ENCODE measurements at regions not wholly inside any gene's neighbourhood (a gene's known extent, or its start where the extent isn't known, plus 50 kb on each side); places are given as distances from the start of the nearest gene placed in this dataset.

DNA sequence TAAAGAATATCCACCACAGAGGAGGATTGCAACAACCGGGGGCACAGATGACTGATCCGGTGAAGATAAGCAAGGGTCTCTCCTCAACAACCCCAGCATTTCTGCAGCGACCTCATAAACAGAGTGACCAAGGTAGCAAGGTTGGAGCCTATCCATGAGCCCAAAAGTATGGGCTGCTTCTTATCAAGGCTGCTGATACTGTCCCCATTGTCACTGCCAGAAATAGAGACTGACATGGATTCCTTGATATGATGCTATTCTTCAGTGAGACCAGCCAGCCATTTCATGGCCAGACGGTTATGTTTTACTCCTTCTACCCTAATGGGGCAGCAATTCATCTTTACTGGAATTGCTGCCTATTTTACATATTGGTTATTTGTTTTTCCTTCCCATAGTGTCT is 61.9 kb upstream of the ARHGAP5 start:
- H3K36me3 Mint-ChIP-seq (ENCODE audit: low read depth): no peaks in the 10 kb centered on the region
- no peak overlapping the region for H3K4me3 Mint-ChIP-seq
- H3K27me3 Mint-ChIP-seq: no peaks in the 10 kb centered on the region
- DNase-seq: no peak
- POLR2A ChIA-PET: no interaction called here
- H3K4me1 Mint-ChIP-seq: no peaks in the 10 kb centered on the region
- no peaks in the 10 kb centered on the region for H3K9me3 Mint-ChIP-seq
- CTCF ChIA-PET: no interaction called here
- no peak overlapping the region for H3K27ac Mint-ChIP-seq

GRCh38 chr14:32017587-32017986 is 59.5 kb upstream of the ARHGAP5 start:
- no peak for DNase-seq
- Mint-ChIP-seq H3K27me3 (no peaks in the 10 kb centered on the region), H3K36me3 (ENCODE audit: low read depth) (no peaks in the 10 kb centered on the region), H3K27ac (no peak overlapping the region), H3K4me3 (no peak overlapping the region), H3K9me3 (no peaks in the 10 kb centered on the region), H3K4me1 (no peaks in the 10 kb centered on the region)
- ChIA-PET CTCF (interaction anchor here (1.0 kb wide), 1 partner anchor 91 kb away, joined by 3 read pairs; no protein-coding TSS in a partner anchor), POLR2A (no interaction called here)

DNA sequence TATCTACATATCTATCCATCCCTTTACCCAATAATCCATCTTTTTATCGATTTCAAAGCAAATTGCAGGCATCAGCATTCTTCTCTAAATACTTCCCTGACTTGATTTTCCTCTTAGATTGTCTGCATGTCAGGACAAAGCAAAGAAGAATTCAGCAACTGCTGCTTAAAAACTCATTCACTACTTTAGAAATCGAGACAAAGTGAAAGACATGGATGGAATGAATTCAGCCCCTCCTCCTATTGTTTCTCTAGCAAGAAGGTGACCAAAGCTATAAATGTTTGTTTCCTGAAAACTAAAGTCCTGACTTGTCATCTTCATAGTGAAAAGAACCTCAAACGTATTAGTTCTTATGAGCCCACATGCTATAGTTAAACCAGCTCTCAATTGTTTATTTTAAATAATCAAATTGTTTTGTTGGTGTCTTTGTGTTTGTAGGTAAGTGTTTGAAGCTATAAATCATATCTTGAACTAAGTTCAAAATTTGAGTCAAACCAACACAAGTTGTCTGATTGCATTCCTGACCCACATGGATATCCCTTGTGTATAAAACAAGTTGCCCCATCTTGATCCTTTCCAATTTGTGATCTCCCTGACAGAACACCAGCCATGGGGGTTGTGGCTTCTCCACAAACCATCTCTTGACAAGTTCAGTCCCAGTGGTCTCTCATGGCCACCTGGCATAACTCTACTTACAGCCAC is 58.6 kb upstream of the ARHGAP5 start:
- Mint-ChIP-seq H3K4me3 (no peak overlapping the region), H3K27ac (no peak overlapping the region)
- CTCF ChIA-PET: interaction anchor here (1.0 kb wide), 1 partner anchor 92 kb away, joined by 3 read pairs; no protein-coding TSS in a partner anchor

GRCh38 chr14:32019276-32019675 is 57.8 kb upstream of the ARHGAP5 start:
- Mint-ChIP-seq H3K36me3 (ENCODE audit: low read depth) (no peaks in the 10 kb centered on the region), H3K4me3 (no peak overlapping the region), H3K9me3 (no peaks in the 10 kb centered on the region), H3K27me3 (no peaks in the 10 kb centered on the region), H3K4me1 (no peaks in the 10 kb centered on the region), H3K27ac (no peak overlapping the region)
- ChIA-PET CTCF (no interaction called here), POLR2A (no interaction called here)
- DNase-seq: no peak

More for the DNA sequence above, 58.6 kb upstream of the ARHGAP5 start:
- Mint-ChIP-seq H3K36me3 (ENCODE audit: low read depth) (no peaks in the 10 kb centered on the region), H3K4me1 (no peaks in the 10 kb centered on the region), H3K9me3 (no peaks in the 10 kb centered on the region), H3K27me3 (no peaks in the 10 kb centered on the region)
- no peak for DNase-seq
- POLR2A ChIA-PET: no interaction called here

DNA sequence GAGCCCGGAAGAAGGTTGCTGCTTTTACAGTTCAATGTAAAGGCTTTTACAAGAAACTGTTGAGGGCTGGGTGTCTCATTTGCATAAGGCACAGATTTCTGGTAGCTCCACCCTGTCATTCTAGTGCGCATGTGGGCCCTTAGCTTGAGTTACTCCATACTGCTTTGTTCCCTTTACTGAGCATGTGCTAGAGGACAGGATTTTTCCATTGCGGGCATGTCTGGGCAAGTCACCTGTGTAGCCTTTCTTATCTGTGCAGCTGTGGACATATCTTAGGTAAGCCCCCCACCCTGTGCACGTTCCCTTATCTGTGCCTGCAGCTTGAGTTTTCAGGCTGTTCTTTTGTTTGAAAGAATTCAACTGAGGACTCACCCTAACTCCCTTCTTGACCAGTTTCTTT is 56.2 kb upstream of the ARHGAP5 start:
- H3K4me1 Mint-ChIP-seq: no peaks in the 10 kb centered on the region
- no peaks in the 10 kb centered on the region for H3K27me3 Mint-ChIP-seq
- CTCF ChIA-PET: no interaction called here
- H3K4me3 Mint-ChIP-seq: no peak overlapping the region
- H3K9me3 Mint-ChIP-seq: no peaks in the 10 kb centered on the region
- H3K36me3 Mint-ChIP-seq (ENCODE audit: low read depth): no peaks in the 10 kb centered on the region
- no peak for DNase-seq
- H3K27ac Mint-ChIP-seq: no peak overlapping the region
- POLR2A ChIA-PET: no interaction called here

GRCh38 chr14:32021341-32021740 is 55.8 kb upstream of the ARHGAP5 start:
- Mint-ChIP-seq H3K4me1 (no peaks in the 10 kb centered on the region), H3K36me3 (ENCODE audit: low read depth) (no peaks in the 10 kb centered on the region), H3K27me3 (no peaks in the 10 kb centered on the region), H3K9me3 (no peaks in the 10 kb centered on the region), H3K4me3 (no peak overlapping the region), H3K27ac (no peak overlapping the region)
- ChIA-PET CTCF (no interaction called here), POLR2A (no interaction called here)
- no peak for DNase-seq

GRCh38 chr14:32022525-32022924 is 54.6 kb upstream of the ARHGAP5 start:
- ChIA-PET POLR2A (no interaction called here), CTCF (no interaction called here)
- DNase-seq: no peak
- no peaks in the 10 kb centered on the region for H3K27me3 Mint-ChIP-seq
- no peaks in the 10 kb centered on the region for H3K36me3 Mint-ChIP-seq (ENCODE audit: low read depth)
- no peaks in the 10 kb centered on the region for H3K9me3 Mint-ChIP-seq
- H3K4me3 Mint-ChIP-seq: no peak overlapping the region
- no peak overlapping the region for H3K27ac Mint-ChIP-seq
- H3K4me1 Mint-ChIP-seq: no peaks in the 10 kb centered on the region

DNA sequence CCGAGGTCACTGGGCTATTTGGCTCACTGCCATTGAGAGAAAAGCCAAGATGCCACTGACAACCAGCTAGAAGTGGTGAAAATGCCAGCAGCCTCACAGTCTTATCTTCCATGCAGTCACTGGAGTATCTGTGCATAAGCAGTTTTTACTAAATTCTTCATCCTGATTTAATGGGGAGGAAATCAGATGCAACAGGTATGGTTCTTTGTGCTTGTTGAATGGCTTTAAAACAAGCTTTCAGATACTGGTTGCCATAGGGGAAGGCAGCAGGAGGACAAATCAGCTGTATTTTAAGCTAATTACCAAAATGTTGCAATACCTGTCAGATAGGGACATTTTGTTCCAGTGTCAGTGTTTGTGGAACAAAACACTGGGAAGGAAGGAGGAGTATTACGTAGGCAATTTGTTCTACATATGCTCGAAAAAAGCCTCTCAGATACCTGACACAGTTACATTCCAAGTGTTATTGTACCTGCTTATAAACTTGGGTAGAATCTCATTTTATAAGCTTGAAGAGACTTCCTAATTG is 54.1 kb upstream of the ARHGAP5 start:
- POLR2A ChIA-PET: no interaction called here

GRCh38 chr14:32023540-32023939 is 53.6 kb upstream of the ARHGAP5 start:
- CTCF ChIA-PET: no interaction called here
- no peak overlapping the region for H3K4me3 Mint-ChIP-seq
- no peak overlapping the region for H3K27ac Mint-ChIP-seq
- H3K4me1 Mint-ChIP-seq: no peaks in the 10 kb centered on the region
- H3K36me3 Mint-ChIP-seq (ENCODE audit: low read depth): no peaks in the 10 kb centered on the region
- no peaks in the 10 kb centered on the region for H3K27me3 Mint-ChIP-seq
- DNase-seq: no peak
- POLR2A ChIA-PET: no interaction called here
- no peaks in the 10 kb centered on the region for H3K9me3 Mint-ChIP-seq

More for the DNA sequence above, 54.1 kb upstream of the ARHGAP5 start:
- Mint-ChIP-seq H3K27me3 (no peaks in the 10 kb centered on the region), H3K27ac (no peak overlapping the region), H3K4me1 (no peaks in the 10 kb centered on the region), H3K9me3 (no peaks in the 10 kb centered on the region), H3K36me3 (ENCODE audit: low read depth) (no peaks in the 10 kb centered on the region), H3K4me3 (no peak overlapping the region)
- CTCF ChIA-PET: no interaction called here
- no peak for DNase-seq

DNA sequence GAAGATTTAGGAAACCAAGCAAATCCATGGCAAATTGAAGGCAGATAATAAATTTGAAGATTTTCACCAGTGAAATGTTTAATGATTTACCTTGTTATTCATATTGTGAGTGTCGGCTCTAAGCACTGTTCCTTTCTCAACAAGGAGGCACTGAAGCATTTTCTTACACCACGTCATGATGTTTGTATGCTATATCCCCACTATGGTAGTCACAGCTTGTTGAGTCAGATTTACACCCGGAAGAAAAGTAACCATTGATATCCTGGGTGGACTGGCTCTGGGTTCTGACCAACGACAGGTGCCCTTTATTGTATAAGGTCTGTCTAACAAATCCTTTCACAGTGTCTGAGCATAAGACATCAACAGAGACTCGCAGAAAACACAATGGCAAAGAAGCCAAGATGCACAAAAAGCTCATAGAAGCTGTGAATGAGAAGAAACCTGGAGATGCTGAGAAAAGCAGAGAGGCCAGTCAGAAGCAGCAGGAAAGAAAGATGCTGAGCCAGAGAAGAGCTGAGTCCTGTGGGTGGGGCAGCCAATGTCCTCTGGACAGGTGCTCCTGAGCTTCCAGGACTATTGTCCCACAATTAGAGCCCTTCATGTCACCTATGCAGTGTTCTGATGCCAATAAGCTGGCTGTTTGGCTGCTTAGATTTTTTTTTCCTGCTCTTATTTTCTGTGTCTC is 49.7 kb upstream of the ARHGAP5 start:
- CTCF ChIA-PET: no interaction called here
- no peak for DNase-seq
- no peaks in the 10 kb centered on the region for H3K4me1 Mint-ChIP-seq
- POLR2A ChIA-PET: no interaction called here
- H3K4me3 Mint-ChIP-seq: no peak overlapping the region
- no peak overlapping the region for H3K27ac Mint-ChIP-seq
- no peaks in the 10 kb centered on the region for H3K9me3 Mint-ChIP-seq
- no peaks in the 10 kb centered on the region for H3K27me3 Mint-ChIP-seq
- H3K36me3 Mint-ChIP-seq (ENCODE audit: low read depth): no peaks in the 10 kb centered on the region
